HCT116 (cell line): ENCODE measurements at regions not wholly inside any gene's neighbourhood (a gene's known extent, or its start where the extent isn't known, plus 50 kb on each side); places are given as distances from the start of the nearest gene placed in this dataset.

Experiments
- ATAC-seq: fragments of 200-7000 bp; cut with Tn5 transposase; 2 replicates; pipeline ENCODE4 v1.9.1; 2020; ENCODE audit warnings: mild to moderate bottlenecking, moderate library complexity
- BruUV-seq: library from RNA; stranded (reverse); fragments of 400-500 nt; replicated peaks from 2 replicates; lab custom pipeline; 2021; lab: Mats Ljungman, UMichigan
- CTCF ChIA-PET: fragments of 300-600 bp; sonication (Branson Sonifier 250); formaldehyde crosslinking; loops from one replicate; lab custom pipeline; 2021; ENCODE audit warnings: antibody characterized with exemption; lab: Charles Lee
- POLR2A ChIA-PET: fragments of 300-600, 350-600 bp; sonication (Branson Sonifier 250); formaldehyde crosslinking; loops from one replicate; lab custom pipeline; 2021; ENCODE audit warnings: antibody characterized with exemption; lab: Charles Lee
- RAD21 ChIA-PET, 2 experiments: fragments of 300-600 bp; sonication (Branson Sonifier 250); formaldehyde crosslinking; loops; one replicate each; lab custom pipeline; 2023; ENCODE audit warnings: low total read pairs in 2 of 2; ENCODE audit not compliant: uncharacterized antibody in 2 of 2, unreplicated experiment in 2 of 2, low non-redundant PET in 1 of 2; lab: Charles Lee
- DNase-seq: peaks from one replicate; pipeline ENCODE4 v3.0.0-alpha.2; 2010; ENCODE audit warnings: low read depth, low spot score
- H2AFZ ChIP-seq: fragments of 200-600 bp; shearing (Covaris generic), sonication (generic); 2 replicates; pipeline ENCODE4 v1.6.1; 2017; ENCODE audit warnings: low read depth, mixed run types, mixed read lengths, antibody characterized with exemption, low read length; ENCODE audit not compliant: poor library complexity, severe bottlenecking
- H3K27ac ChIP-seq: 2 replicates; pipeline ENCODE4 v1.5.1; 2012; ENCODE audit warnings: low read depth, low read length
- H3K27me3 ChIP-seq: fragments of 200-600 bp; sonication (generic); 2 replicates; pipeline ENCODE4 v1.6.1; 2016; ENCODE audit warnings: mixed run types, low read length, mixed read lengths; ENCODE audit not compliant: insufficient read depth
- H3K36me3 ChIP-seq, 2 experiments: fragments of 200-500 bp in 1 of 2; fragments of 200-600 bp in 1 of 2; sonication (Bioruptor generic) in 1 of 2; sonication (generic) in 1 of 2; 2 replicates each; pipeline versions ENCODE4 v1.5.1 to v1.6.1; 2014 to 2016; ENCODE audit warnings: low read length in 2 of 2, inconsistent platforms in 1 of 2, mixed read lengths in 1 of 2, mixed run types in 1 of 2; ENCODE audit not compliant: insufficient read depth in 2 of 2, control insufficient read depth in 1 of 2
- H3K4me1 ChIP-seq, 2 experiments: fragments of 200-600 bp in 1 of 2; sonication (generic) in 1 of 2; 2 replicates each; pipeline versions ENCODE4 v1.5.1 to v1.6.1; 2012 to 2017; ENCODE audit warnings: low read length in 2 of 2, inconsistent platforms in 1 of 2, mild to moderate bottlenecking in 1 of 2, mixed read lengths in 1 of 2, mixed run types in 1 of 2, moderate library complexity in 1 of 2; ENCODE audit not compliant: insufficient read depth in 2 of 2, control insufficient read depth in 1 of 2
- H3K4me2 ChIP-seq: fragments of 200-600 bp; sonication (generic); 2 replicates; pipeline ENCODE4 v1.6.1; 2017; ENCODE audit warnings: mixed run types, low read length, mixed read lengths
- H3K4me3 ChIP-seq, 2 experiments: fragments of 200-600 bp in 1 of 2; sonication (generic) in 1 of 2; replicated peaks in 1 of 2; 2 replicates each; pipeline ENCODE4 v1.5.1; 2011 to 2016; ENCODE audit warnings: low read length in 2 of 2, control low read depth in 1 of 2, low read depth in 1 of 2, mild to moderate bottlenecking in 1 of 2, mixed read lengths in 1 of 2, mixed run types in 1 of 2
- H3K79me2 ChIP-seq: fragments of 200-600 bp; sonication (generic); 2 replicates; pipeline ENCODE4 v1.6.1; 2017; ENCODE audit warnings: mild to moderate bottlenecking, mixed run types, low read length, moderate library complexity, mixed read lengths; ENCODE audit not compliant: insufficient read depth
- H3K9ac ChIP-seq: fragments of 200-600 bp; sonication (generic); 2 replicates; pipeline ENCODE4 v1.6.1; 2016; ENCODE audit warnings: low read length, mixed read lengths
- H3K9me2 ChIP-seq: fragments of 200-600 bp; sonication (generic), shearing (Covaris generic); 2 replicates; pipeline ENCODE4 v1.6.1; 2017; ENCODE audit warnings: mixed run types, mild to moderate bottlenecking, moderate library complexity; ENCODE audit not compliant: insufficient read depth
- H3K9me3 ChIP-seq, 2 experiments: fragments of 200-500 bp in 1 of 2; fragments of 200-600 bp in 1 of 2; sonication (Bioruptor generic) in 1 of 2; sonication (generic) in 1 of 2; 2 replicates each; pipeline ENCODE4 v1.6.1; 2014 to 2017; ENCODE audit warnings: low read length in 2 of 2, mixed read lengths in 2 of 2, inconsistent platforms in 1 of 2, low read depth in 1 of 2, mild to moderate bottlenecking in 1 of 2, mixed run types in 1 of 2, moderate library complexity in 1 of 2; ENCODE audit not compliant: control insufficient read depth in 1 of 2, insufficient read depth in 1 of 2
- H4K20me1 ChIP-seq: fragments of 200-600 bp; sonication (generic), shearing (Covaris generic); 2 replicates; pipeline ENCODE4 v1.6.1; 2017; ENCODE audit warnings: mixed run types, mild to moderate bottlenecking, moderate library complexity; ENCODE audit not compliant: insufficient read depth
- ATF3 ChIP-seq: IDR thresholded peaks from 2 replicates; pipeline ENCODE4 v1.6.1; 2012
- CBX3 ChIP-seq: IDR thresholded peaks from 2 replicates; pipeline ENCODE4 v1.6.1; 2012; ENCODE audit warnings: low read depth
- CEBPB ChIP-seq: IDR thresholded peaks from 2 replicates; pipeline ENCODE4 v1.6.1; 2012; ENCODE audit warnings: low read depth
- CTCF ChIP-seq, 3 experiments: fragments of 200-600 bp in 1 of 3; sonication (generic) in 1 of 3; IDR thresholded peaks in 2 of 3; conservative IDR thresholded peaks in 1 of 3; 2 replicates each; pipeline ENCODE4 v1.5.1; 2012 to 2017; ENCODE audit warnings: low read depth in 2 of 3, low read length in 2 of 3, antibody characterized with exemption in 1 of 3, borderline replicate concordance in 1 of 3, control low read depth in 1 of 3, mild to moderate bottlenecking in 1 of 3, mixed read lengths in 1 of 3, mixed run types in 1 of 3, moderate library complexity in 1 of 3; ENCODE audit not compliant: insufficient read depth in 1 of 3
- EGR1 ChIP-seq: IDR thresholded peaks from 2 replicates; pipeline ENCODE4 v1.6.1; 2012; ENCODE audit warnings: low read depth
- ELF1 ChIP-seq: IDR thresholded peaks from 2 replicates; pipeline ENCODE4 v1.6.1; 2012; ENCODE audit warnings: low read depth, borderline replicate concordance
- EZH2 ChIP-seq: fragments of 200-600 bp; sonication (generic); IDR thresholded peaks from 2 replicates; pipeline ENCODE4 v1.6.1; 2017; ENCODE audit warnings: antibody characterized with exemption, mixed run types
- FOSL1 ChIP-seq: IDR thresholded peaks from 2 replicates; pipeline ENCODE4 v1.6.1; 2012; ENCODE audit warnings: low read depth
- JUND ChIP-seq: IDR thresholded peaks from 2 replicates; pipeline ENCODE4 v1.6.1; 2012
- POLR2AphosphoS5 ChIP-seq: IDR thresholded peaks from 2 replicates; pipeline ENCODE4 v1.6.1; 2011; ENCODE audit warnings: mild to moderate bottlenecking, low read depth, low read length, moderate library complexity
- RAD21 ChIP-seq: IDR thresholded peaks from 2 replicates; pipeline ENCODE4 v1.6.1; 2012; ENCODE audit warnings: low read depth, mild to moderate bottlenecking
- SIN3A ChIP-seq: IDR thresholded peaks from 2 replicates; pipeline ENCODE4 v1.6.1; 2012; ENCODE audit warnings: low read depth
- SP1 ChIP-seq: IDR thresholded peaks from 2 replicates; pipeline ENCODE4 v1.6.1; 2012; ENCODE audit warnings: low read depth
- TCF7L2 ChIP-seq: IDR thresholded peaks from 2 replicates; pipeline ENCODE4 v1.7.0; 2011; ENCODE audit warnings: borderline replicate concordance, inconsistent platforms; ENCODE audit not compliant: insufficient read depth, insufficient read length; ENCODE audit errors: extremely low read depth
- YY1 ChIP-seq: IDR thresholded peaks from 2 replicates; pipeline ENCODE4 v1.6.1; 2011; ENCODE audit warnings: low read length, low read depth, moderate library complexity, mild to moderate bottlenecking; ENCODE audit not compliant: insufficient replicate concordance; ENCODE audit errors: extremely low read depth
- ZBTB33 ChIP-seq: IDR thresholded peaks from 2 replicates; pipeline ENCODE4 v1.6.1; 2011; ENCODE audit warnings: mild to moderate bottlenecking, low read length, moderate library complexity; ENCODE audit not compliant: insufficient replicate concordance; ENCODE audit errors: extremely low read depth
- ZFX ChIP-seq: fragments of 450-650 bp; IDR thresholded peaks from 2 replicates; pipeline ENCODE4 v1.6.1; 2017
- ZNF274 ChIP-seq: fragments of 200-500 bp; sonication (Bioruptor generic); IDR thresholded peaks from 2 replicates; pipeline ENCODE4 v1.6.1; 2014; ENCODE audit warnings: mild to moderate bottlenecking, low read depth, low read length, inconsistent platforms
- intact Hi-C: fragments of 100-400 bp; cut with micrococcal nuclease; formaldehyde crosslinking; loops from 2 replicates; pipeline ENCODE4 v1.10.0; 2022
- TF ChIP-seq, protein P1 (sequence below): IDR thresholded peaks from 2 replicates; pipeline ENCODE4 v1.6.1; 2012; ENCODE audit warnings: low read depth
- TF ChIP-seq, protein P2 (sequence below): IDR thresholded peaks from 2 replicates; pipeline ENCODE4 v1.6.1; 2012

DNA sequence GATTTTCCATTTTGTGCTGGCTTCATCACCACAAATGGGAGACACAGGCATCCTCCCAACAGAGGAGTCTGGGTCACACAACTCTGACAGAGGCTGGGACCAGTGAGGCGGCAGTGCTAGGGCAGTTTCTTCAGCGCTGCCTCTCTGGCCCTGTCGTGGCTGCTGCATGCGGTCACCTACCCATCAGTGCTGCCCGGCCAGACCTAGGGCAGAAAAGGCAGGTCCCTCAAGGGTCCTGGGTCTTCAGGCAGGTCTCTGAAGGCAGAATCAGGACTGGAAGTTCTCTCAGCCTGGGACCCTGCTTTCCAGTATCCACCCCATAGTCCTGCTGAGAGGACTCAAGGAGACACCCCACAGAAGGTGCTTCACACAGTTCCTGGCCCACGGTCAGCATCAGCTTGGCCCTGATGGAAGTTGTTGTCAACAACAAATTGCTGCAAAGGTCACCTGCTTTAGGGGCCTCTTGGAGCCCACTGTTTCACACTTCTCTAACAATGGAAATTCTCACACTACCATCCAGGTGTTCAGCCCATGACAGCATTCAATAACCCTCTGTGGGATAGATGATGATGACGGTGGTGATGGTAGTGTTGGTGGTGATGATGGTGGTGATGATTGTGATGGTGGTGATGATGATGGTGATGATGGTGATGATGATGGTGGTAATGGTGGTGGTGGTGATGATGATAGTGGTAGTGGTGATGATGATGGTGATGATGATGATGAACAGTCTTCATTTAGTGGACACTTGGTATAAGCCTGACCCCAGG, 146.4 kb upstream of the PPP1R26 start:
- H3K4me2 ChIP-seq, result no peak overlapping the region
- DNase-seq (no peak), ATAC-seq (no peak)
- TF ChIP-seq ZBTB33 (no peak), ELF1 (no peak), SIN3A (no peak), EGR1 (no peak), FOSL1 (no peak), POLR2AphosphoS5 (no peak), TCF7L2 (no peak), CBX3 (no peak), ATF3 (no peak), JUND (no peak), CTCF (IDR thresholded peaks at IDR 0.05 in 2 of 3, conservative IDR thresholded peaks at IDR 0.05 in 1 of 3; ENCODE audit: borderline replicate concordance in 1 of 3, insufficient read depth in 1 of 3, low read depth in 2 of 3, low read length in 2 of 3) (no peak), EZH2 (no peak), CEBPB (no peak), ZNF274 (no peak), YY1 (no peak), SP1 (no peak), ZFX (no peak), RAD21 (no peak)
- TF ChIP-seq, protein P1, sequence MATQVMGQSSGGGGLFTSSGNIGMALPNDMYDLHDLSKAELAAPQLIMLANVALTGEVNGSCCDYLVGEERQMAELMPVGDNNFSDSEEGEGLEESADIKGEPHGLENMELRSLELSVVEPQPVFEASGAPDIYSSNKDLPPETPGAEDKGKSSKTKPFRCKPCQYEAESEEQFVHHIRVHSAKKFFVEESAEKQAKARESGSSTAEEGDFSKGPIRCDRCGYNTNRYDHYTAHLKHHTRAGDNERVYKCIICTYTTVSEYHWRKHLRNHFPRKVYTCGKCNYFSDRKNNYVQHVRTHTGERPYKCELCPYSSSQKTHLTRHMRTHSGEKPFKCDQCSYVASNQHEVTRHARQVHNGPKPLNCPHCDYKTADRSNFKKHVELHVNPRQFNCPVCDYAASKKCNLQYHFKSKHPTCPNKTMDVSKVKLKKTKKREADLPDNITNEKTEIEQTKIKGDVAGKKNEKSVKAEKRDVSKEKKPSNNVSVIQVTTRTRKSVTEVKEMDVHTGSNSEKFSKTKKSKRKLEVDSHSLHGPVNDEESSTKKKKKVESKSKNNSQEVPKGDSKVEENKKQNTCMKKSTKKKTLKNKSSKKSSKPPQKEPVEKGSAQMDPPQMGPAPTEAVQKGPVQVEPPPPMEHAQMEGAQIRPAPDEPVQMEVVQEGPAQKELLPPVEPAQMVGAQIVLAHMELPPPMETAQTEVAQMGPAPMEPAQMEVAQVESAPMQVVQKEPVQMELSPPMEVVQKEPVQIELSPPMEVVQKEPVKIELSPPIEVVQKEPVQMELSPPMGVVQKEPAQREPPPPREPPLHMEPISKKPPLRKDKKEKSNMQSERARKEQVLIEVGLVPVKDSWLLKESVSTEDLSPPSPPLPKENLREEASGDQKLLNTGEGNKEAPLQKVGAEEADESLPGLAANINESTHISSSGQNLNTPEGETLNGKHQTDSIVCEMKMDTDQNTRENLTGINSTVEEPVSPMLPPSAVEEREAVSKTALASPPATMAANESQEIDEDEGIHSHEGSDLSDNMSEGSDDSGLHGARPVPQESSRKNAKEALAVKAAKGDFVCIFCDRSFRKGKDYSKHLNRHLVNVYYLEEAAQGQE, result no peak
- TF ChIP-seq, protein P2, sequence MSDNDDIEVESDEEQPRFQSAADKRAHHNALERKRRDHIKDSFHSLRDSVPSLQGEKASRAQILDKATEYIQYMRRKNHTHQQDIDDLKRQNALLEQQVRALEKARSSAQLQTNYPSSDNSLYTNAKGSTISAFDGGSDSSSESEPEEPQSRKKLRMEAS, result no peak
- no peaks in the 10 kb centered on the region for H3K9me3 ChIP-seq
- RAD21 ChIA-PET, result no interaction called here
- no peaks in the 10 kb centered on the region; the same call in 1 of the 2 replicates for H3K27me3 ChIP-seq
- CTCF ChIA-PET, result no interaction called here
- peaks cover 0 to 5% of the 10 kb centered on the region in 2 experiments; a peak in 1 of 4 replicates for H3K4me1 ChIP-seq
- H3K27ac ChIP-seq, result no peak overlapping the region
- no TSS peak for BruUV-seq
- H2AFZ ChIP-seq, result no peak overlapping the region
- H3K9ac ChIP-seq, result no peak overlapping the region
- intact Hi-C loops, result no loop called here
- H4K20me1 ChIP-seq, result no peaks in the 10 kb centered on the region
- H3K36me3 ChIP-seq, result no peaks in the 10 kb centered on the region
- POLR2A ChIA-PET, result no interaction called here
- H3K9me2 ChIP-seq, result no peaks in the 10 kb centered on the region
- H3K79me2 ChIP-seq, result no peaks in the 10 kb centered on the region
- H3K4me3 ChIP-seq, result no peak overlapping the region
